Gastrocnemius medialis (tissue), 4 donors: ENCODE measurements at regions not wholly inside any gene's neighbourhood (a gene's known extent, or its start where the extent isn't known, plus 50 kb on each side); places are given as distances from the start of the nearest gene placed in this dataset.
"Not testable (repeated sequence)": the region's sequence is repeated elsewhere in the genome, so short reads cannot be mapped to it uniquely, and the experiment has no call there.

Source experiments
- POLR2A ChIP-seq, 2 donors: fragments of 450-650 bp; IDR thresholded peaks; one replicate each; pipeline ENCODE4 v1.6.1; 2017; ENCODE audit warnings: antibody characterized with exemption in 2 of 2, mild to moderate bottlenecking in 2 of 2, moderate library complexity in 2 of 2
- TF ChIP-seq, protein P1 (sequence below), 5 experiments: fragments of 450-650 bp in 3 of 5; fragments of 200-600 bp in 2 of 5; sonication (generic) in 2 of 5; IDR thresholded peaks in 4 of 5; conservative IDR thresholded peaks in 1 of 5; 1 replicate in 4 of 5; 2 replicates in 1 of 5; pipeline ENCODE4 v1.5.1; 2016 to 2019; ENCODE audit warnings: antibody characterized with exemption in 5 of 5, mild to moderate bottlenecking in 3 of 5, moderate library complexity in 3 of 5

DNA sequence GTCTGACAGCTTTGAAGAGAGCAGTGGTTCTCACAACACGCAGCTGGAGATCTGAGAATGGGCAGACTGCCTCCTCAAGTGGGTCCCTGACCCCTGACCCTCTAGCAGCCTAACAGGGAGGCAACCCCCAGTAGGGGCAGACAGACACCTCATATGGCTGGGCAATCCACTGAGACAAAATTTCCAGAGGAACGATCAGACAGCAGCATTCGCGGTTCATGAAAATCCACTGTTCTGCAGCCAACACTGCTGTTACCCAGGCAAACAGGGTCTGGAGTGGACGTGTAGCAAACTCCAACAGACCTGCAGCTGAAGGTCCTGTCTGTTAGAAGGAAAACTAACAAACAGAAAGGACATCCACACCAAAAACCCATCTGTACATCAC is 212.1 kb downstream of the FOXD4L6 start:
- TF ChIP-seq, protein P1, sequence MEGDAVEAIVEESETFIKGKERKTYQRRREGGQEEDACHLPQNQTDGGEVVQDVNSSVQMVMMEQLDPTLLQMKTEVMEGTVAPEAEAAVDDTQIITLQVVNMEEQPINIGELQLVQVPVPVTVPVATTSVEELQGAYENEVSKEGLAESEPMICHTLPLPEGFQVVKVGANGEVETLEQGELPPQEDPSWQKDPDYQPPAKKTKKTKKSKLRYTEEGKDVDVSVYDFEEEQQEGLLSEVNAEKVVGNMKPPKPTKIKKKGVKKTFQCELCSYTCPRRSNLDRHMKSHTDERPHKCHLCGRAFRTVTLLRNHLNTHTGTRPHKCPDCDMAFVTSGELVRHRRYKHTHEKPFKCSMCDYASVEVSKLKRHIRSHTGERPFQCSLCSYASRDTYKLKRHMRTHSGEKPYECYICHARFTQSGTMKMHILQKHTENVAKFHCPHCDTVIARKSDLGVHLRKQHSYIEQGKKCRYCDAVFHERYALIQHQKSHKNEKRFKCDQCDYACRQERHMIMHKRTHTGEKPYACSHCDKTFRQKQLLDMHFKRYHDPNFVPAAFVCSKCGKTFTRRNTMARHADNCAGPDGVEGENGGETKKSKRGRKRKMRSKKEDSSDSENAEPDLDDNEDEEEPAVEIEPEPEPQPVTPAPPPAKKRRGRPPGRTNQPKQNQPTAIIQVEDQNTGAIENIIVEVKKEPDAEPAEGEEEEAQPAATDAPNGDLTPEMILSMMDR (IDR thresholded peaks at IDR 0.05 in 4 of 5, conservative IDR thresholded peaks at IDR 0.05 in 1 of 5), result not testable (repeated sequence)
- TF ChIP-seq POLR2A (IDR thresholded peaks at IDR 0.05), result not testable (repeated sequence)
